ENCODE measurements at regions not wholly inside any gene's neighbourhood (a gene's known extent, or its start where the extent isn't known, plus 50 kb on each side); places are given as distances from the start of the nearest gene placed in this dataset.

DNA sequence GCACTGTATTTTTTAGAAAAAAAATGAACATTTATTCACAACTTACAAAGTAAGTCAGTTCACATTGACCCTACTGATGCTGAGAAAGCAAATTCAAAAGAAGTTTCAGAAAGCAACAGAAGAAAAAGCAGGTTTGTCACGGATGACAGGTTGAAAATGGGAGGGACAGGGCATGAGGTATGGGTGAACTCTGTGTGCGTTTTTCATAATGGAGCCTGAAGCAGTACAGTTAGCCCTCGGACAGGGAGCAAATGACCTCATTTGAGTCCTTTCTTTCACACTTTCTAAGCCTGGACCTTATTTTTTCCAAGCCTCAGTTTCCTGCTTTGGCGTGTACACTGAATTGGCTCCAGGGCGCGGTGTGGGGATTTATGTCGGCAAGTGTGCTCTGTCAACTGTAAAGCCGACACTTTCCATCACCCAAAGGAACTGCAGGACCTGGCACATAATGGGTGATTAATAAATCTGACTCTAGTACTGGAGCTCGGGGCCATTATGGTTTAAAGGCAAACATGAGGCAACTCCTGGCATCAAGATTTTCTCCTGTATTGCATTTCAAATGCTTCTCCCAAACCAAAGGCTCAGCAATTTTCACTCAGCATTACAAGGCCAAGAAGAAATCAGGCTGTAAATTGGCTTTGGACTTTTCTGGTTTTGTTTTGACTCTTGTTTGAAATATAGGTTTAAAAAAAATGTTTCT lies 345.5 kb upstream of the DUSP10 start:
- Histone ChIP-seq H3K4me2 (ENCODE audit: low read length) (no peak overlapping the region), H3K27me3 (ENCODE audit: insufficient read depth, low read depth, low read length) (no peaks in the 10 kb centered on the region), H3K9ac (ENCODE audit: low read length) (no peak overlapping the region), H3F3A (ENCODE audit: insufficient read depth, low read length, poor library complexity, severe bottlenecking) (no peaks in the 10 kb centered on the region), H2AFZ (ENCODE audit: low read depth, low read length) (no peak overlapping the region), H3K79me2 (replicated peaks; ENCODE audit: insufficient read depth, low read length) (no peaks in the 10 kb centered on the region), H3K9me2 (ENCODE audit: insufficient read depth, low read length) (no peaks in the 10 kb centered on the region), H3K9me3 (ENCODE audit: low read length) (no peaks in the 10 kb centered on the region), H4K20me1 (ENCODE audit: insufficient read depth) (no peaks in the 10 kb centered on the region), H3K36me3 (ENCODE audit: insufficient read depth, low read length) (no peaks in the 10 kb centered on the region), H3K4me3 (ENCODE audit: low read length) (no peak overlapping the region), H3K27ac (ENCODE audit: low read length) (no peak overlapping the region)
- TF ChIP-seq CTCF (IDR thresholded peaks at IDR 0.05; ENCODE audit: poor library complexity, severe bottlenecking) (no peak), EZH2 (IDR thresholded peaks at IDR 0.05; ENCODE audit: borderline replicate concordance, insufficient read depth, low read length, poor library complexity, severe bottlenecking) (no peak), POLR2AphosphoS5 (IDR thresholded peaks at IDR 0.05) (no peak), RAD21 (conservative IDR thresholded peaks at IDR 0.05) (no peak), MXI1 (conservative IDR thresholded peaks at IDR 0.05; ENCODE audit: poor library complexity, severe bottlenecking) (no peak), EP300 (conservative IDR thresholded peaks at IDR 0.05; ENCODE audit: poor library complexity, severe bottlenecking) (no peak), TAF1 (IDR thresholded peaks at IDR 0.05; ENCODE audit: low read depth) (no peak), SMC3 (conservative IDR thresholded peaks at IDR 0.05; ENCODE audit: poor library complexity) (no peak), REST (IDR thresholded peaks at IDR 0.05; ENCODE audit: borderline replicate concordance) (no peak)

- Histone ChIP-seq H3K27ac (ENCODE audit: low read length) (no peak overlapping the region), H3F3A (ENCODE audit: insufficient read depth, low read length, poor library complexity, severe bottlenecking) (no peaks in the 10 kb centered on the region), H3K9me2 (ENCODE audit: insufficient read depth, low read length) (no peaks in the 10 kb centered on the region), H3K4me2 (ENCODE audit: low read length) (no peak overlapping the region), H3K4me3 (ENCODE audit: low read length) (no peak overlapping the region), H3K9me3 (ENCODE audit: low read length) (no peaks in the 10 kb centered on the region), H2AFZ (ENCODE audit: low read depth, low read length) (no peak overlapping the region), H4K20me1 (ENCODE audit: insufficient read depth) (no peaks in the 10 kb centered on the region), H3K36me3 (ENCODE audit: insufficient read depth, low read length) (no peaks in the 10 kb centered on the region), H3K79me2 (replicated peaks; ENCODE audit: insufficient read depth, low read length) (no peaks in the 10 kb centered on the region), H3K27me3 (ENCODE audit: insufficient read depth, low read depth, low read length) (no peaks in the 10 kb centered on the region), H3K9ac (ENCODE audit: low read length) (no peak overlapping the region)
- TF ChIP-seq EZH2 (IDR thresholded peaks at IDR 0.05; ENCODE audit: borderline replicate concordance, insufficient read depth, low read length, poor library complexity, severe bottlenecking) (no peak), RAD21 (conservative IDR thresholded peaks at IDR 0.05) (no peak)
Measured at GRCh38 chr1:222084996-222085395, 343.1 kb upstream of the DUSP10 start.

Measured in neural cell (in vitro differentiated cells).